ENCODE measurements at regions not wholly inside any gene's neighbourhood (a gene's known extent, or its start where the extent isn't known, plus 50 kb on each side); places are given as distances from the start of the nearest gene placed in this dataset.

- TF ChIP-seq HES4 (CRISPR knock-in tag; IDR thresholded peaks at IDR 0.05; ENCODE audit: borderline replicate concordance) (no peak), ZNF574 (CRISPR knock-in tag; IDR thresholded peaks at IDR 0.05) (no peak; the same call in 1 of the 2 replicates), EHMT2 (IDR thresholded peaks at IDR 0.05; ENCODE audit: borderline replicate concordance, low read depth, low read length) (peak; percentile 94), HDAC6 (IDR thresholded peaks at IDR 0.05; ENCODE audit: low read depth, low read length) (no peak), GATA4 (IDR thresholded peaks at IDR 0.05; ENCODE audit: borderline replicate concordance, low read depth) (peak; percentile 98; the same call in 1 of the 2 replicates), ZNF441 (CRISPR knock-in tag; IDR thresholded peaks at IDR 0.05; ENCODE audit: borderline replicate concordance) (no peak), ETS1 (CRISPR knock-in tag; IDR thresholded peaks at IDR 0.05) (no peak), ARHGAP35 (CRISPR knock-in tag; IDR thresholded peaks at IDR 0.05; ENCODE audit: borderline replicate concordance) (no peak), ZSCAN20 (CRISPR knock-in tag; IDR thresholded peaks at IDR 0.05; ENCODE audit: borderline replicate concordance) (no peak), SAFB2 (CRISPR knock-in tag; IDR thresholded peaks at IDR 0.05; ENCODE audit: borderline replicate concordance, low read depth) (peak; percentile 47; the same call in 1 of the 2 replicates), WIZ (CRISPR knock-in tag; IDR thresholded peaks at IDR 0.05) (no peak), ZNF550 (CRISPR knock-in tag; IDR thresholded peaks at IDR 0.05; ENCODE audit: borderline replicate concordance) (no peak), ZNF740 (CRISPR knock-in tag; IDR thresholded peaks at IDR 0.05) (no peak), NR2C2 (CRISPR knock-in tag; IDR thresholded peaks at IDR 0.05; ENCODE audit: borderline replicate concordance) (peak; percentile 91), ZNF512B (CRISPR knock-in tag; IDR thresholded peaks at IDR 0.05; ENCODE audit: borderline replicate concordance) (no peak; the same call in 1 of the 2 replicates), RNF219 (CRISPR knock-in tag; IDR thresholded peaks at IDR 0.05) (peak; percentile 97; the same call in 1 of the 2 replicates), NFE2L2 (IDR thresholded peaks at IDR 0.05; ENCODE audit: low read length) (no peak), ZBTB7B (CRISPR knock-in tag; IDR thresholded peaks at IDR 0.05) (peak; percentile 83; the same call in 1 of the 2 replicates), BORCS8-MEF2B (CRISPR knock-in tag; IDR thresholded peaks at IDR 0.05) (no peak)
These were observed 92.5 kb upstream of the FOXN2 start (continued) for GRCh38 chr2:48221846-48222516.
